H1 (cell line): ENCODE measurements at regions not wholly inside any gene's neighbourhood (a gene's known extent, or its start where the extent isn't known, plus 50 kb on each side); places are given as distances from the start of the nearest gene placed in this dataset.

ENCODE experiments used
- TAF7 ChIP-seq: optimal IDR thresholded peaks from 2 replicates; pipeline ENCODE3; 2011; ENCODE audit warnings: low read depth, mild to moderate bottlenecking, inconsistent platforms, low read length, moderate library complexity, borderline replicate concordance

GRCh38 chr6:130756824-130757223 is 70.4 kb upstream of the SMLR1 start (continued):
- TF ChIP-seq TAF7 = no peak
